ENCODE measurements at regions not wholly inside any gene's neighbourhood (a gene's known extent, or its start where the extent isn't known, plus 50 kb on each side); places are given as distances from the start of the nearest gene placed in this dataset.

DNA sequence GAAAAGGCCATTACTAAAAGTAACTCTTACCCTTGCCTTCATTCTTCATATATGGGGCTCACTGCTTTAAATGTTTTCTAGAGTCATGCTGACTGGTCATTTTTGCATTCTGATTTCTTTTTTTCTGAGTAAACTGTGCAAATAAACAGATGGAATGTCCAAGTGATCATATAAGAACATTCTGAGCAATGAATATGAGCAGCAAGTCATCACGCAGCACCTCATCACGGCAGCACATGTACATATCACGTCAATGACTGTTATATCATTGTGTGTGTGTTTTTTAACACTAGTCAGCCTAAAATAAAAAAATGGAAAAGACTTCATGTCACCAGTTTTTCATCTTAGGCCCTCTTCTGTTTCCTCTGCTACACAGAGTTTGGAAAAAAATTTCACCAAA is 490.0 kb upstream of the ZFHX3 start:
- H2BK5ac ChIP-seq (ENCODE audit: low read depth, low read length) = no peak overlapping the region
- no peaks in the 10 kb centered on the region for H3K9me3 ChIP-seq (ENCODE audit: insufficient read depth in 2 of 2, low read depth in 1 of 2, low read length in 1 of 2)
- no peaks in the 10 kb centered on the region for H3K27me3 ChIP-seq (replicated peaks in 1 of 4; ENCODE audit: control insufficient read depth in 3 of 4, extremely low read depth in 1 of 4, insufficient read depth in 3 of 4, low read length in 3 of 4)
- no peak overlapping the region for H3K14ac ChIP-seq (ENCODE audit: insufficient read length)
- no peaks in the 10 kb centered on the region for H3K79me1 ChIP-seq (ENCODE audit: low read depth, low read length)
- H3K23ac ChIP-seq (ENCODE audit: insufficient read length) = no peak overlapping the region
- peaks cover 0 to 2% (median under 1%) of the 10 kb centered on the region in 4 experiments; a peak in 1 of 7 replicates for H3K4me1 ChIP-seq (replicated peaks in 1 of 4; ENCODE audit: control insufficient read depth in 3 of 4, insufficient read depth in 4 of 4, low read length in 3 of 4)
- no peak overlapping the region for H3K4ac ChIP-seq (replicated peaks; ENCODE audit: insufficient read length, low read depth, low read length)
- H4K8ac ChIP-seq (ENCODE audit: extremely low read depth, insufficient read depth, low read length) = no peak overlapping the region
- H2BK20ac ChIP-seq (ENCODE audit: low read length) = no peak overlapping the region
- POLR2A ChIA-PET (ENCODE audit: partially characterized antibody) = interaction anchor here (1.1 kb wide), 1 partner anchor 59 kb away, joined by 3 read pairs; no protein-coding TSS in a partner anchor
- no peak overlapping the region for H3K4me3 ChIP-seq (ENCODE audit: extremely low read depth in 1 of 4, insufficient read depth in 2 of 4, low read depth in 3 of 4, low read length in 4 of 4)
- no peak overlapping the region for H3K4me2 ChIP-seq (ENCODE audit: insufficient read depth in 1 of 2, low read depth in 2 of 2, low read length in 2 of 2)
- no peak overlapping the region for H2BK120ac ChIP-seq (replicated peaks; ENCODE audit: low read depth, low read length)
- no peak for DNase-seq (ENCODE audit: low read depth in 1 of 2, low spot score in 2 of 2)
- no peak overlapping the region for H2BK15ac ChIP-seq (ENCODE audit: low read length)
- WGBS, 2 experiments (ENCODE audit: extremely low coverage in 1 of 2, insufficient coverage in 1 of 2, insufficient read length in 1 of 2, insufficient replicate concordance in 2 of 2, low coverage in 1 of 2, low lambda C conversion rate in 2 of 2, missing lambda C conversion rate in 1 of 2) = 92% methylated on average over 3 of the region's 3 CpGs; no CpG with 5 or more reads in 1 of the 2 experiments
- H3K27ac ChIP-seq (ENCODE audit: low read depth, low read length) = no peak overlapping the region
- no peak overlapping the region for H4K91ac ChIP-seq (replicated peaks; ENCODE audit: insufficient read length, low read length)
- H3K23me2 ChIP-seq (ENCODE audit: low read depth, low read length) = no peaks in the 10 kb centered on the region
- no peak overlapping the region for H2AK5ac ChIP-seq (ENCODE audit: low read depth, low read length)
- H3K79me2 ChIP-seq (ENCODE audit: control insufficient read depth in 1 of 2, insufficient read depth in 2 of 2, low read length in 2 of 2) = no peaks in the 10 kb centered on the region
- H2BK12ac ChIP-seq (ENCODE audit: low read depth, low read length) = no peak overlapping the region
- H3K18ac ChIP-seq (ENCODE audit: extremely low read depth, low read length) = no peak overlapping the region
- H2AFZ ChIP-seq (ENCODE audit: low read length) = no peak overlapping the region
- CTCF ChIA-PET (ENCODE audit: partially characterized antibody) = no interaction called here
- no peak overlapping the region for H3K9ac ChIP-seq (replicated peaks in 1 of 4; ENCODE audit: extremely low read depth in 1 of 4, low read depth in 3 of 4, low read length in 3 of 4)
- FAIRE-seq = no peak
- H3K36me3 ChIP-seq (ENCODE audit: control insufficient read depth in 2 of 4, insufficient read depth in 4 of 4, low read length in 3 of 4) = no peaks in the 10 kb centered on the region
- no peak overlapping the region for H3K56ac ChIP-seq (replicated peaks; ENCODE audit: insufficient read length, low read depth, low read length)
- H4K5ac ChIP-seq (ENCODE audit: insufficient read length, low read depth, low read length) = no peak overlapping the region
- no peaks in the 10 kb centered on the region for H4K20me1 ChIP-seq (replicated peaks in 1 of 2; ENCODE audit: control insufficient read depth in 1 of 2, insufficient read depth in 2 of 2, low read length in 2 of 2)
- TF ChIP-seq RFX5 (IDR thresholded peaks at IDR 0.05; ENCODE audit: borderline replicate concordance, low read depth, low read length) (no peak), BRCA1 (IDR thresholded peaks at IDR 0.05; ENCODE audit: low read depth, low read length) (no peak), BACH1 (IDR thresholded peaks at IDR 0.05; ENCODE audit: low read length) (no peak), GTF2F1 (IDR thresholded peaks at IDR 0.05; ENCODE audit: borderline replicate concordance, low read depth, low read length) (no peak), TBP (IDR thresholded peaks at IDR 0.05; ENCODE audit: low read depth, low read length) (no peak), RBBP5 (IDR thresholded peaks at IDR 0.05; ENCODE audit: borderline replicate concordance, low read depth, low read length) (no peak), CHD1 (IDR thresholded peaks at IDR 0.05; ENCODE audit: low read depth, low read length) (no peak), PHF8 (conservative IDR thresholded peaks at IDR 0.05; ENCODE audit: low read depth, low read length) (no peak), FOSL1 (IDR thresholded peaks at IDR 0.05; ENCODE audit: insufficient read depth, low read depth, low read length) (no peak), CBX5 (IDR thresholded peaks at IDR 0.05; ENCODE audit: low read depth, low read length) (no peak)

All from H1 (cell line).